Dendritic cell treated with granulocyte-macrophage colony-stimulating factor and Interleukin-4, amounts not matched to agents 40 ng/mL and 50 ng/mL, for 4 days (primary cell): ENCODE measurements at regions not wholly inside any gene's neighbourhood (a gene's known extent, or its start where the extent isn't known, plus 50 kb on each side); places are given as distances from the start of the nearest gene placed in this dataset.
"Not testable (repeated sequence)": the region's sequence is repeated elsewhere in the genome, so short reads cannot be mapped to it uniquely, and the experiment has no call there.

Source experiments
- H3K27ac Mint-ChIP-seq: one replicate; pipeline ENCODE4 v1.8.0; 2022; ENCODE audit warnings: mild to moderate bottlenecking, mixed read lengths
- H3K27me3 Mint-ChIP-seq: one replicate; pipeline ENCODE4 v1.8.0; 2022; ENCODE audit warnings: mild to moderate bottlenecking, mixed read lengths
- H3K36me3 Mint-ChIP-seq: one replicate; pipeline ENCODE4 v1.8.0; 2022; ENCODE audit warnings: low read depth, mixed read lengths
- H3K4me1 Mint-ChIP-seq: one replicate; pipeline ENCODE4 v1.8.0; 2022; ENCODE audit warnings: low read depth, mixed read lengths
- H3K4me3 Mint-ChIP-seq: one replicate; pipeline ENCODE4 v1.8.0; 2022; ENCODE audit warnings: mild to moderate bottlenecking, moderate library complexity, mixed read lengths
- H3K9me3 Mint-ChIP-seq: one replicate; pipeline ENCODE4 v1.8.0; 2022; ENCODE audit warnings: mixed read lengths
- intact Hi-C: fragments of 100-400 bp; cut with micrococcal nuclease; formaldehyde crosslinking; loops from one replicate; pipeline ENCODE4 v1.15.0; 2022

- H3K36me3 Mint-ChIP-seq, H3K4me1 Mint-ChIP-seq, H3K4me3 Mint-ChIP-seq, intact Hi-C loops, H3K27me3 Mint-ChIP-seq, H3K27ac Mint-ChIP-seq, H3K9me3 Mint-ChIP-seq: not testable (repeated sequence)
These were observed 94.7 kb downstream of the SRGAP2 start for GRCh38 chr1:206298032-206298392.

- intact Hi-C loops, H3K9me3 Mint-ChIP-seq, H3K27me3 Mint-ChIP-seq, H3K4me3 Mint-ChIP-seq, H3K27ac Mint-ChIP-seq: not testable (repeated sequence)
- H3K36me3 Mint-ChIP-seq: peaks cover 12% of the 10 kb centered on the region
- peaks cover 11% of the 10 kb centered on the region for H3K4me1 Mint-ChIP-seq
These were observed 95.9 kb downstream of the SRGAP2 start for GRCh38 chr1:206299181-206299791.

DNA sequence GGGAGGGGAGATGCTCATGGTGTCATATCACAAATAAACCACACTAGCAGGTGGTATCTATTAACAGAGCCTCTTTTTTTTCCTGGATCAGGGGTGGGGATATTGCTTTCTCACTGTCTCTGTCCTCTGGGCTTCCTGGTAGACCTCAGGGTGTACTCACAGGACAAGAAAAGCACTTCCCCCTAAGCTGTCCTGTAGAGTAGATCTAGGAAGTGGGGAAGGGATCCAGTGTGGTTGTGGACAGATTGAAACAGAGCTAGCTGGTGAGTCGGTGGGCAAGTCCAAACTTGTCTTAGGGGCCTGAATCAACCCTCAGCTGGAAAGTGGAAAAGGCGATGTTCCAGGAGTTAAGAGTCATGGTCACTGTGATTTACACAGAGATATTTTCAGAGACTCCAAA lies 96.6 kb downstream of the SRGAP2 start:
- H3K9me3 Mint-ChIP-seq, H3K27ac Mint-ChIP-seq, H3K27me3 Mint-ChIP-seq, intact Hi-C loops, H3K4me3 Mint-ChIP-seq: not testable (repeated sequence)
- Mint-ChIP-seq H3K36me3 (peaks cover 12% of the 10 kb centered on the region), H3K4me1 (peaks cover 11% of the 10 kb centered on the region)

DNA sequence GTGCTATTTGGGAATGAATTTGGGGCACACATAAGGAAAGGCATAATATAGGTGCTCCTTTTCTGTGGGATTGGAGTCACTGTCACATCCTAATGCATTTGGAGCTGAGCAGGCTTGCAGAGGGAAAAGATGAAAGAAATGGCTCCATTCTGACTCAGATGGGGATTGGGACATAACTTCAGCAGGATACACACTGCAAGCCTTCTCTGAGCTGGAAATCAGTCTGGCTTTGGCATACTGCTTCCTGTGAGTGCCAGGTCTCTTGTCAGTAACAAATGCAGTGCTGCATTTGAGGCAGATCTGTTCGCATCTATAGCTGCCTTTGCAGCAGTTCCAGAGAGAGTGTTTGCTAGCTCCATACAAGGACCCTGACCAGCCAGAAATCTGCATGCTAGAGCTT lies 98.7 kb downstream of the SRGAP2 start:
- H3K27me3 Mint-ChIP-seq, intact Hi-C loops: not testable (repeated sequence)
- H3K4me1 Mint-ChIP-seq: peaks cover 16% of the 10 kb centered on the region

GRCh38 chr1:206307442-206307841 lies 104.1 kb downstream of the SRGAP2 start:
- intact Hi-C loops, H3K9me3 Mint-ChIP-seq, H3K27ac Mint-ChIP-seq, H3K27me3 Mint-ChIP-seq, H3K4me3 Mint-ChIP-seq: not testable (repeated sequence)
- H3K4me1 Mint-ChIP-seq: peaks cover 17% of the 10 kb centered on the region
- H3K36me3 Mint-ChIP-seq: peaks cover 35% of the 10 kb centered on the region

More for the DNA sequence above, 98.7 kb downstream of the SRGAP2 start:
- H3K9me3 Mint-ChIP-seq, H3K27ac Mint-ChIP-seq, H3K4me3 Mint-ChIP-seq: not testable (repeated sequence)
- peaks cover 20% of the 10 kb centered on the region for H3K36me3 Mint-ChIP-seq

DNA sequence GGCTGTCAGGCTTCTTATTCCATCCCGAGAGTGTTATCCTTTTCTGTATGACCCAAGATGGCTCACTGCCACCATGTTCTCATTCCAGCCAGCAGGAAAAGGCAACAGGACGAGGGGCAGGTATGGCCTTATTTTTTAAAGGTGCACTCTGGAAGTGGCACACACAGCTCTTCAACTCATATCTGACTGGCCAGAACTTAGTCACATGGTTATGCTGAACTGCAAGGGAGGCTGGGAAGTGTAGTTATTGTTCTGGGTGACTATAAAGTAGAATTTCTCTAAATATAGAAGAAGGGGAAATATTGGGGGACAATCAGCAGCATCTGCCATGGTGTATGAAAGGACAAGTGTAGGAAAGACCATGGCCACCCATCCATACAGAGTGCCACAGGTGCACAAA lies 107.6 kb downstream of the SRGAP2 start:
- intact Hi-C loops, H3K4me3 Mint-ChIP-seq, H3K9me3 Mint-ChIP-seq, H3K27ac Mint-ChIP-seq, H3K27me3 Mint-ChIP-seq: not testable (repeated sequence)
- Mint-ChIP-seq H3K4me1 (peaks cover 16% of the 10 kb centered on the region), H3K36me3 (peaks cover 31% of the 10 kb centered on the region)

GRCh38 chr1:206311611-206312273 lies 108.4 kb downstream of the SRGAP2 start:
- H3K27me3 Mint-ChIP-seq, intact Hi-C loops, H3K27ac Mint-ChIP-seq, H3K9me3 Mint-ChIP-seq, H3K4me3 Mint-ChIP-seq: not testable (repeated sequence)
- Mint-ChIP-seq H3K4me1 (peaks cover 10% of the 10 kb centered on the region), H3K36me3 (peaks cover 23% of the 10 kb centered on the region)

- H3K27me3 Mint-ChIP-seq, intact Hi-C loops, H3K27ac Mint-ChIP-seq, H3K9me3 Mint-ChIP-seq, H3K4me3 Mint-ChIP-seq: not testable (repeated sequence)
- Mint-ChIP-seq H3K4me1 (peaks cover 10% of the 10 kb centered on the region), H3K36me3 (peaks cover 22% of the 10 kb centered on the region)
These were observed 108.9 kb downstream of the SRGAP2 start for GRCh38 chr1:206312274-206312665.

DNA sequence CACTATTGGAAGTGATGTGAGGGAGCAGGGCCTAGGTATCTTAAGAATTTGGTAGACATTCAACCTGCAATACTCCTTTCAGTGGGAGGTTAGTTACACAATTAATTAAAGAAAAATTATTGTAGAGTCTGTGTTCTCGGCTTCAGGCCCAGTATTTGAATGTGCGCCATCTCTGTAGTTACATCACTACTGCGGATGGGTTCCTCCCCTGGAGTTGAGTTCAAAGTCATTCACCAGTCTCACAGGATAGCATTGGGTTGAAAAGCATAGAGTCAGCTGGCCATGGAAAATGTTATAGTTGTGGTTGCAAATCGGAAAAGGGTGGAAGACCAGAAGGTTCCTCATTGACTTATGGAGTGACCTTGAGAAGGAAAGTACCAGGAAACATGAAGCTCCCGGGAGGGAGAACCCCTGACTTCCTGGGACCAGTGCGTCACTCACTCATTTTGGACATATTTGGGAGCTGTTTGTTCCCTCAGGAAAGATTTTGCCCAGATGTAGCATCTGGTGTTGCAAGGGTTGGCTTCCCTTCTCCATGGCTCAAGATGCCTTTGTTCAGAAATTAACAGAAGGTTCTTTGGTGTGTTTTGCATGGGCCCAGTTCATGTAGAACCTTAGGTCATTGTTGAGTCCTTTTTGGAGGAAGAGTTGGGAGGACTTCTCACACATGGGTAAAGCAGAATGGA lies 111.8 kb downstream of the SRGAP2 start:
- H3K4me3 Mint-ChIP-seq, H3K9me3 Mint-ChIP-seq, H3K27me3 Mint-ChIP-seq, H3K27ac Mint-ChIP-seq, intact Hi-C loops: not testable (repeated sequence)
- peaks cover 15% of the 10 kb centered on the region for H3K36me3 Mint-ChIP-seq
- peaks cover 10% of the 10 kb centered on the region for H3K4me1 Mint-ChIP-seq

GRCh38 chr1:206316901-206317300 lies 113.6 kb downstream of the SRGAP2 start:
- H3K4me3 Mint-ChIP-seq, H3K36me3 Mint-ChIP-seq, intact Hi-C loops, H3K27ac Mint-ChIP-seq, H3K27me3 Mint-ChIP-seq, H3K9me3 Mint-ChIP-seq, H3K4me1 Mint-ChIP-seq: not testable (repeated sequence)

DNA sequence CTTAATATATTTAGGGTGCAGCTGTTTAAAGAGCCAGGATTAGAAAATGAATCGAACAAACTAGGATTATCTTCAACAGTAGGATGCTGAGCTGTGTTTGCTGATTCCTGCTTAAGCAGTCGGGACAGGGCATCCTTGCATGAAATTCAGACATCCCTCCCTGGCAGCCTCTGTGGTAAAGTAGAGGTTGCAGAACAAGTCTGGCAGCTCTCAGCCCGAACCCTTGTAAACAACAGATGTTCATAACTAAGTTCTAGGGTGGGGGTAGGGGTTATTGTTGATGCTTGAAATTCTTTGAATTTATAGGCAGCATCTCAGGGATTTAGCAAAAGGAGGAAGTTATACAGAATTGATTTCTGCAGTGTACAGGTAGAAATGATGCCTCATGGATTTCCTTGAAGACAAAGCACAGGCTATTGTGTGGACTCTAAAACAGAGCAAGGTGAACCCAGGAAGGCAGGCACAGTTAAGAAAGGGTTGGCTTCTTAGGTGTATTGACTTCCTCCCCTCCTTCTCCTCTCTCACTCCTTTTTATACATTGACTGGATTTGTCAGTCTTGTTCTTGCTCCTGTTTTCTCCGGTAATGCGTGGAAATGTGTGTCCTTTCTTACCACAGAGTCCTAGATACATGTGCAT lies 114.7 kb downstream of the SRGAP2 start:
- H3K36me3 Mint-ChIP-seq, H3K27me3 Mint-ChIP-seq, H3K27ac Mint-ChIP-seq, H3K4me3 Mint-ChIP-seq, H3K9me3 Mint-ChIP-seq, intact Hi-C loops, H3K4me1 Mint-ChIP-seq: not testable (repeated sequence)

DNA sequence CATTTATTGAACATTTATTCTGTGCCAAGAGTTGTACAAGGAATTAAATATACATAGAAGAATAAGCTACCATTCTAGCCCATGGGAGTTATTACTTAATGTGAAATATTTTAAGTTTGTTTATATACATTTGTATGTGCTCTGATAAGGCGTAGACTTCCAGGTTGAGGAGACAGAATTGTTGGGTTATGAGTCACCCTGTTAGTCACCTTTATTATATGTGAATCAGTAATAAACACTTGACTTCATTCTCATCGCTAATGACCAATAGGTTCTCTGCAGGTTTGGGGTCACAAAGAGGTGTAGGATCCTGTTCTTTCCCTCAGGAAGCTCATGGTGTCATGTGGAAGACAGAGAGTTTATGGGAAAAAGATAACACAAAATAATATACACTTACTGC lies 116.9 kb downstream of the SRGAP2 start:
- intact Hi-C loops, H3K27ac Mint-ChIP-seq, H3K4me3 Mint-ChIP-seq, H3K9me3 Mint-ChIP-seq, H3K27me3 Mint-ChIP-seq, H3K4me1 Mint-ChIP-seq, H3K36me3 Mint-ChIP-seq: not testable (repeated sequence)

GRCh38 chr1:206326159-206326939 lies 123.0 kb downstream of the SRGAP2 start:
- H3K27me3 Mint-ChIP-seq, intact Hi-C loops, H3K36me3 Mint-ChIP-seq, H3K4me3 Mint-ChIP-seq, H3K9me3 Mint-ChIP-seq, H3K27ac Mint-ChIP-seq, H3K4me1 Mint-ChIP-seq: not testable (repeated sequence)

GRCh38 chr1:206331597-206331996 lies 128.3 kb downstream of the SRGAP2 start:
- H3K4me3 Mint-ChIP-seq, H3K27me3 Mint-ChIP-seq, H3K36me3 Mint-ChIP-seq, H3K27ac Mint-ChIP-seq, intact Hi-C loops, H3K9me3 Mint-ChIP-seq, H3K4me1 Mint-ChIP-seq: not testable (repeated sequence)
